Liver (tissue), 7 donors: ENCODE measurements at regions not wholly inside any gene's neighbourhood (a gene's known extent, or its start where the extent isn't known, plus 50 kb on each side); places are given as distances from the start of the nearest gene placed in this dataset.

Source experiments
- DNase-seq: peaks from one replicate; pipeline ENCODE4 v3.0.0-alpha.2; 2017; ENCODE audit warnings: low spot score
- H3K27ac ChIP-seq, 2 donors: one replicate each; pipeline ENCODE4 v1.7.0; 2013; ENCODE audit warnings: inconsistent platforms in 2 of 2, low read length in 2 of 2, control low read depth in 1 of 2, low read depth in 1 of 2, mild to moderate bottlenecking in 1 of 2
- H3K27me3 ChIP-seq, 4 donors: one replicate each; pipeline versions ENCODE4 v1.6.1 to v1.7.0; 2013; ENCODE audit warnings: low read length in 3 of 4, inconsistent platforms in 1 of 4, mild to moderate bottlenecking in 1 of 4, moderate library complexity in 1 of 4; ENCODE audit not compliant: control insufficient read depth in 4 of 4, insufficient read depth in 4 of 4
- H3K36me3 ChIP-seq, 4 donors: one replicate each; pipeline versions ENCODE4 v1.6.1 to v1.7.0; 2013; ENCODE audit warnings: low read length in 3 of 4, mild to moderate bottlenecking in 3 of 4, low read depth in 1 of 4, moderate library complexity in 1 of 4; ENCODE audit not compliant: control insufficient read depth in 4 of 4, insufficient read depth in 3 of 4
- H3K4me1 ChIP-seq, 4 donors: one replicate each; pipeline versions ENCODE4 v1.6.1 to v1.7.0; 2013; ENCODE audit warnings: low read length in 3 of 4, mild to moderate bottlenecking in 3 of 4, moderate library complexity in 1 of 4; ENCODE audit not compliant: control insufficient read depth in 4 of 4, insufficient read depth in 4 of 4
- H3K4me3 ChIP-seq, 3 donors: one replicate each; pipeline versions ENCODE4 v1.6.1 to v1.7.0; 2013; ENCODE audit warnings: low read length in 3 of 3, control low read depth in 1 of 3, low read depth in 1 of 3, mild to moderate bottlenecking in 1 of 3
- H3K9ac ChIP-seq, 2 donors: one replicate each; pipeline ENCODE4 v1.7.0; 2013; ENCODE audit warnings: low read length in 2 of 2, mild to moderate bottlenecking in 2 of 2, moderate library complexity in 2 of 2, control low read depth in 1 of 2, low read depth in 1 of 2
- H3K9me3 ChIP-seq, 4 donors: one replicate each; pipeline versions ENCODE4 v1.6.1 to v1.7.0; 2013; ENCODE audit warnings: low read length in 3 of 4; ENCODE audit not compliant: control insufficient read depth in 4 of 4
- ATF3 ChIP-seq: IDR thresholded peaks from 2 replicates; pipeline ENCODE4 v1.6.1; 2016; ENCODE audit warnings: antibody characterized with exemption
- CTCF ChIP-seq: fragments of 150-350 bp; IDR thresholded peaks from 2 replicates; pipeline ENCODE4 v1.5.1; 2017; ENCODE audit warnings: improper control_type of control experiment, low read depth, low read length; ENCODE audit not compliant: missing input control
- FOXA1 ChIP-seq: IDR thresholded peaks from 2 replicates; pipeline ENCODE4 v1.6.1; 2016; ENCODE audit warnings: antibody characterized with exemption
- FOXA2 ChIP-seq: IDR thresholded peaks from 2 replicates; pipeline ENCODE4 v1.6.1; 2016; ENCODE audit warnings: antibody characterized with exemption
- GABPA ChIP-seq, 2 donors: IDR thresholded peaks in 1 of 2; conservative IDR thresholded peaks in 1 of 2; 2 replicates each; pipeline ENCODE4 v1.6.1; 2016; ENCODE audit warnings: antibody characterized with exemption in 2 of 2, mild to moderate bottlenecking in 1 of 2, moderate library complexity in 1 of 2
- HNF4A ChIP-seq, 2 donors: conservative IDR thresholded peaks; 2 replicates each; pipeline ENCODE4 v1.6.1; 2016; ENCODE audit warnings: antibody characterized with exemption in 2 of 2, mild to moderate bottlenecking in 2 of 2
- HNF4G ChIP-seq: IDR thresholded peaks from 2 replicates; pipeline ENCODE4 v1.6.1; 2016; ENCODE audit warnings: antibody characterized with exemption
- JUND ChIP-seq, 2 donors: IDR thresholded peaks; 2 replicates each; pipeline ENCODE4 v1.6.1; 2016; ENCODE audit warnings: antibody characterized with exemption in 2 of 2
- MAX ChIP-seq: IDR thresholded peaks from 2 replicates; pipeline ENCODE4 v1.6.1; 2016; ENCODE audit warnings: antibody characterized with exemption
- NR2F2 ChIP-seq: IDR thresholded peaks from 2 replicates; pipeline ENCODE4 v1.6.1; 2016; ENCODE audit warnings: antibody characterized with exemption
- RAD21 ChIP-seq, 2 donors: IDR thresholded peaks; 2 replicates each; pipeline ENCODE4 v1.6.1; 2016; ENCODE audit warnings: antibody characterized with exemption in 2 of 2, mild to moderate bottlenecking in 2 of 2
- RXRA ChIP-seq, 2 donors: IDR thresholded peaks; 2 replicates each; pipeline ENCODE4 v1.6.1; 2017 to 2018; ENCODE audit warnings: antibody characterized with exemption in 2 of 2, mild to moderate bottlenecking in 1 of 2
- SP1 ChIP-seq: IDR thresholded peaks from 2 replicates; pipeline ENCODE4 v1.6.1; 2018; ENCODE audit warnings: antibody characterized with exemption, mild to moderate bottlenecking
- TAF1 ChIP-seq: conservative IDR thresholded peaks from 2 replicates; pipeline ENCODE4 v1.6.1; 2016; ENCODE audit warnings: antibody characterized with exemption, mild to moderate bottlenecking
- ZBTB33 ChIP-seq: IDR thresholded peaks from 2 replicates; pipeline ENCODE4 v1.6.1; 2016; ENCODE audit warnings: antibody characterized with exemption
- TF ChIP-seq, protein P1 (sequence below): IDR thresholded peaks from 2 replicates; pipeline ENCODE4 v1.6.1; 2016; ENCODE audit warnings: antibody characterized with exemption, mild to moderate bottlenecking
- donor health status: healthy.
- donor health status: healthy.
- donor health status: healthy.
- donor health status: healthy.

DNA sequence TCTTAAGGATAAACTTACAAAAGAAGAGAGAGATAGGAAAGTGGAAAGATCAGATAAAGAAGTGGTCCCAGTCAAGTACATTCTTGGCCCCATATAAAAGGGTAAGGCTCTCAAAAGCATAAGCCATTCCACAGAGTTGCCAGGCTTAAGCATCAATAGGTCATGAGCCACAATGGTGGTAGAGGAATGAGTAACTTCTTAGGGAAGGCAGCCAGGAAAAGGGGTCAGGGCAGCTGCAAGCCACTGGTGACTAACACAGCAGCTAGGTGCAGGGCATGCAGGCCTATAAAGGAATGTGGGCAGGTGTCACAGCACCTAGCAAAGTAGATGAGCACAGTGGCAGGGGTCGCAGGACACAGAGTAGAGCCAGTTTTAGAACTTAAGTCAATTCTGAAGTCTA is 302.6 kb upstream of the FAT3 start (continued):
- no peak for TF ChIP-seq CTCF
- TF ChIP-seq SP1: no peak
- TF ChIP-seq RAD21 (IDR thresholded peaks at IDR 0.05): no peak
- no peak for TF ChIP-seq ATF3
- TF ChIP-seq FOXA1: no peak
- TF ChIP-seq RXRA (IDR thresholded peaks at IDR 0.05): no peak
- no peak for TF ChIP-seq GABPA (IDR thresholded peaks at IDR 0.05 in 1 of 2, conservative IDR thresholded peaks at IDR 0.05 in 1 of 2)
- TF ChIP-seq HNF4A (conservative IDR thresholded peaks at IDR 0.05): no peak
- no peak for TF ChIP-seq TAF1
- TF ChIP-seq JUND (IDR thresholded peaks at IDR 0.05): no peak

- no peaks in the 10 kb centered on the region for H3K4me1 ChIP-seq
- H3K36me3 ChIP-seq: no peaks in the 10 kb centered on the region
- H3K9me3 ChIP-seq: peaks cover 0 to 2% (median 0%) of the 10 kb centered on the region in 4 donors
- no peak overlapping the region for H3K4me3 ChIP-seq
- DNase-seq: no peak
- no peaks in the 10 kb centered on the region for H3K27me3 ChIP-seq
- no peak overlapping the region for H3K9ac ChIP-seq
- TF ChIP-seq MAX: no peak
- no peak for TF ChIP-seq RXRA (IDR thresholded peaks at IDR 0.05)
- TF ChIP-seq HNF4G: no peak
- no peak for TF ChIP-seq JUND (IDR thresholded peaks at IDR 0.05)
- TF ChIP-seq NR2F2: no peak
- TF ChIP-seq HNF4A (conservative IDR thresholded peaks at IDR 0.05): no peak
- no peak for TF ChIP-seq FOXA2
- no peak for TF ChIP-seq CTCF
- no peak for TF ChIP-seq SP1
- TF ChIP-seq, protein P1, sequence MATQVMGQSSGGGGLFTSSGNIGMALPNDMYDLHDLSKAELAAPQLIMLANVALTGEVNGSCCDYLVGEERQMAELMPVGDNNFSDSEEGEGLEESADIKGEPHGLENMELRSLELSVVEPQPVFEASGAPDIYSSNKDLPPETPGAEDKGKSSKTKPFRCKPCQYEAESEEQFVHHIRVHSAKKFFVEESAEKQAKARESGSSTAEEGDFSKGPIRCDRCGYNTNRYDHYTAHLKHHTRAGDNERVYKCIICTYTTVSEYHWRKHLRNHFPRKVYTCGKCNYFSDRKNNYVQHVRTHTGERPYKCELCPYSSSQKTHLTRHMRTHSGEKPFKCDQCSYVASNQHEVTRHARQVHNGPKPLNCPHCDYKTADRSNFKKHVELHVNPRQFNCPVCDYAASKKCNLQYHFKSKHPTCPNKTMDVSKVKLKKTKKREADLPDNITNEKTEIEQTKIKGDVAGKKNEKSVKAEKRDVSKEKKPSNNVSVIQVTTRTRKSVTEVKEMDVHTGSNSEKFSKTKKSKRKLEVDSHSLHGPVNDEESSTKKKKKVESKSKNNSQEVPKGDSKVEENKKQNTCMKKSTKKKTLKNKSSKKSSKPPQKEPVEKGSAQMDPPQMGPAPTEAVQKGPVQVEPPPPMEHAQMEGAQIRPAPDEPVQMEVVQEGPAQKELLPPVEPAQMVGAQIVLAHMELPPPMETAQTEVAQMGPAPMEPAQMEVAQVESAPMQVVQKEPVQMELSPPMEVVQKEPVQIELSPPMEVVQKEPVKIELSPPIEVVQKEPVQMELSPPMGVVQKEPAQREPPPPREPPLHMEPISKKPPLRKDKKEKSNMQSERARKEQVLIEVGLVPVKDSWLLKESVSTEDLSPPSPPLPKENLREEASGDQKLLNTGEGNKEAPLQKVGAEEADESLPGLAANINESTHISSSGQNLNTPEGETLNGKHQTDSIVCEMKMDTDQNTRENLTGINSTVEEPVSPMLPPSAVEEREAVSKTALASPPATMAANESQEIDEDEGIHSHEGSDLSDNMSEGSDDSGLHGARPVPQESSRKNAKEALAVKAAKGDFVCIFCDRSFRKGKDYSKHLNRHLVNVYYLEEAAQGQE: no peak
- TF ChIP-seq ZBTB33: no peak
- no peak for TF ChIP-seq TAF1
- no peak for TF ChIP-seq FOXA1
- TF ChIP-seq ATF3: no peak
- TF ChIP-seq GABPA (IDR thresholded peaks at IDR 0.05 in 1 of 2, conservative IDR thresholded peaks at IDR 0.05 in 1 of 2): no peak
- H3K27ac ChIP-seq: no peak overlapping the region
Observed at GRCh38 chr11:91913407-91913806, 311.2 kb upstream of the FAT3 start.
